ENCODE measurements at regions not wholly inside any gene's neighbourhood (a gene's known extent, or its start where the extent isn't known, plus 50 kb on each side); places are given as distances from the start of the nearest gene placed in this dataset.
"Not testable (repeated sequence)": the region's sequence is repeated elsewhere in the genome, so short reads cannot be mapped to it uniquely, and the experiment has no call there.

GRCh38 chr10:78413076-78414055 is 379.7 kb downstream of the RPS24 start:
- no peak for DNase-seq (ENCODE audit: low read depth in 2 of 2)

GRCh38 chr10:78414380-78414779 is 380.7 kb downstream of the RPS24 start:
- no peak for DNase-seq (ENCODE audit: low read depth in 2 of 2)

GRCh38 chr10:78415111-78415510 is 381.4 kb downstream of the RPS24 start:
- DNase-seq (ENCODE audit: low read depth in 2 of 2), result no peak

GRCh38 chr10:78416031-78417011 is 382.7 kb downstream of the RPS24 start:
- no peak for DNase-seq (ENCODE audit: low read depth in 2 of 2)

- no peak for DNase-seq (ENCODE audit: low read depth in 2 of 2)
These were observed 384.0 kb downstream of the RPS24 start for GRCh38 chr10:78417425-78418370.

GRCh38 chr10:78419481-78420265 is 386.0 kb downstream of the RPS24 start:
- DNase-seq (ENCODE audit: low read depth in 2 of 2), result no peak

- DNase-seq (ENCODE audit: low read depth in 2 of 2), result no peak
These were observed 387.5 kb downstream of the RPS24 start for GRCh38 chr10:78420946-78421735.

- not testable (repeated sequence) for DNase-seq (ENCODE audit: low read depth in 2 of 2)
These were observed 390.4 kb downstream of the RPS24 start for GRCh38 chr10:78424050-78424449.

- no peak for DNase-seq (ENCODE audit: low read depth in 2 of 2)
These were observed 391.1 kb downstream of the RPS24 start for GRCh38 chr10:78424723-78425122.

- DNase-seq (ENCODE audit: low read depth in 2 of 2), result no peak
These were observed 392.5 kb downstream of the RPS24 start for GRCh38 chr10:78426181-78426580.

- DNase-seq (ENCODE audit: low read depth in 2 of 2), result no peak
These were observed 393.9 kb downstream of the RPS24 start for GRCh38 chr10:78427497-78428031.

- DNase-seq (ENCODE audit: low read depth in 2 of 2), result no peak
These were observed 394.9 kb downstream of the RPS24 start for GRCh38 chr10:78428579-78428978.

GRCh38 chr10:78429984-78430383 is 396.3 kb downstream of the RPS24 start:
- no peak for DNase-seq (ENCODE audit: low read depth in 2 of 2)

- DNase-seq (ENCODE audit: low read depth in 2 of 2), result no peak
These were observed 398.9 kb downstream of the RPS24 start for GRCh38 chr10:78432583-78432982.

GRCh38 chr10:78433076-78433595 is 399.5 kb downstream of the RPS24 start:
- no peak for DNase-seq (ENCODE audit: low read depth in 2 of 2)

- no peak for DNase-seq (ENCODE audit: low read depth in 2 of 2)
These were observed 400.3 kb downstream of the RPS24 start for GRCh38 chr10:78433766-78434535.

- no peak for DNase-seq (ENCODE audit: low read depth in 2 of 2)
These were observed 401.2 kb downstream of the RPS24 start for GRCh38 chr10:78434886-78435285.
